CD4-positive, CD25-positive, alpha-beta regulatory T cell (primary cell): ENCODE measurements at regions not wholly inside any gene's neighbourhood (a gene's known extent, or its start where the extent isn't known, plus 50 kb on each side); places are given as distances from the start of the nearest gene placed in this dataset.

Experiments
- ATAC-seq, 2 donors: fragments of 150-1000 bp; cut with Tn5 transposase; one replicate each; pipeline ENCODE4 v1.10.0; 2021; ENCODE audit warnings: low read depth in 2 of 2, moderate number of reproducible peaks in 2 of 2, moderate library complexity in 1 of 2
- DNase-seq, 3 donors: peaks; one replicate each; pipeline versions ENCODE4 v3.0.0 to v3.0.0-alpha.2; 2012 to 2022; ENCODE audit warnings: mixed read lengths in 1 of 3
- H3K27ac ChIP-seq: one replicate; pipeline ENCODE4 v1.7.0; 2013; ENCODE audit warnings: mild to moderate bottlenecking, low read length; ENCODE audit not compliant: insufficient read depth, poor library complexity, severe bottlenecking
- H3K27me3 ChIP-seq: one replicate; pipeline ENCODE4 v1.7.0; 2013; ENCODE audit warnings: low read length; ENCODE audit not compliant: control insufficient read depth, insufficient read depth
- H3K36me3 ChIP-seq: one replicate; pipeline ENCODE4 v1.7.0; 2013; ENCODE audit warnings: mild to moderate bottlenecking, low read length, moderate library complexity; ENCODE audit not compliant: control insufficient read depth, insufficient read depth
- H3K4me1 ChIP-seq: 2 replicates; pipeline ENCODE4 v1.7.0; 2013; ENCODE audit warnings: mild to moderate bottlenecking, low read length; ENCODE audit not compliant: insufficient read depth, control insufficient read depth, poor library complexity, severe bottlenecking
- H3K4me3 ChIP-seq: one replicate; pipeline ENCODE4 v1.7.0; 2013; ENCODE audit warnings: low read depth, mild to moderate bottlenecking, low read length, moderate library complexity
- H3K9me3 ChIP-seq, 2 experiments: 1 replicate in 1 of 2; 2 replicates in 1 of 2; pipeline ENCODE4 v1.7.0; 2013; ENCODE audit warnings: low read length in 2 of 2, mild to moderate bottlenecking in 1 of 2, moderate library complexity in 1 of 2; ENCODE audit not compliant: control insufficient read depth in 2 of 2
- H3K27ac Mint-ChIP-seq, 3 donors: one replicate each; pipeline ENCODE4 v1.8.0; 2020 to 2022; ENCODE audit warnings: mild to moderate bottlenecking in 3 of 3, mixed read lengths in 3 of 3, moderate library complexity in 2 of 3
- H3K27me3 Mint-ChIP-seq: one replicate; pipeline ENCODE4 v1.8.0; 2022; ENCODE audit warnings: mild to moderate bottlenecking, mixed read lengths
- H3K36me3 Mint-ChIP-seq: one replicate; pipeline ENCODE4 v1.8.0; 2020; ENCODE audit warnings: mixed read lengths
- H3K4me1 Mint-ChIP-seq, 4 donors: one replicate each; pipeline ENCODE4 v1.8.0; 2020 to 2022; ENCODE audit warnings: mixed read lengths in 4 of 4, mild to moderate bottlenecking in 1 of 4
- H3K4me3 Mint-ChIP-seq, 4 donors: one replicate each; pipeline ENCODE4 v1.8.0; 2020 to 2022; ENCODE audit warnings: mild to moderate bottlenecking in 4 of 4, mixed read lengths in 4 of 4, moderate library complexity in 3 of 4
- H3K9me3 Mint-ChIP-seq, 7 donors: one replicate each; pipeline ENCODE4 v1.8.0; 2020 to 2022; ENCODE audit warnings: mixed read lengths in 7 of 7, mild to moderate bottlenecking in 3 of 7, moderate library complexity in 2 of 7

- no peak overlapping the region for H3K4me3 Mint-ChIP-seq
- H3K9me3 Mint-ChIP-seq = peaks cover 0 to 5% (median 2%) of the 10 kb centered on the region in 7 donors
- Histone ChIP-seq H3K9me3 (no peaks in the 10 kb centered on the region), H3K27me3 (no peaks in the 10 kb centered on the region), H3K27ac (no peak overlapping the region), H3K4me3 (no peak overlapping the region), H3K4me1 (no peaks in the 10 kb centered on the region), H3K36me3 (no peaks in the 10 kb centered on the region)
- H3K27me3 Mint-ChIP-seq = no peaks in the 10 kb centered on the region
- no peak overlapping the region for H3K27ac Mint-ChIP-seq
- DNase-seq (no peak), ATAC-seq (no peak)
- H3K4me1 Mint-ChIP-seq = no peaks in the 10 kb centered on the region
- no peaks in the 10 kb centered on the region for H3K36me3 Mint-ChIP-seq
These were observed 953.5 kb upstream of the INTU start for GRCh38 chr4:126679303-126679702.

- Histone ChIP-seq H3K27me3 (no peaks in the 10 kb centered on the region), H3K36me3 (no peaks in the 10 kb centered on the region), H3K4me3 (no peak overlapping the region), H3K27ac (no peak overlapping the region), H3K9me3 (no peaks in the 10 kb centered on the region), H3K4me1 (no peaks in the 10 kb centered on the region)
- ATAC-seq (no peak), DNase-seq (no peak)
- Mint-ChIP-seq H3K9me3 (peaks cover 0 to 4% (median under 1%) of the 10 kb centered on the region in 7 donors), H3K27me3 (no peaks in the 10 kb centered on the region), H3K4me1 (no peaks in the 10 kb centered on the region), H3K36me3 (no peaks in the 10 kb centered on the region), H3K4me3 (no peak overlapping the region), H3K27ac (no peak overlapping the region)
These were observed 950.5 kb upstream of the INTU start for GRCh38 chr4:126682250-126682649.

- no peak overlapping the region for H3K4me3 Mint-ChIP-seq
- no peaks in the 10 kb centered on the region for H3K9me3 ChIP-seq
- no peak overlapping the region for H3K27ac ChIP-seq
- no peak overlapping the region for H3K27ac Mint-ChIP-seq
- H3K36me3 ChIP-seq = no peaks in the 10 kb centered on the region
- H3K27me3 Mint-ChIP-seq = no peaks in the 10 kb centered on the region
- no peaks in the 10 kb centered on the region for H3K4me1 ChIP-seq
- H3K4me1 Mint-ChIP-seq = no peaks in the 10 kb centered on the region
- ATAC-seq = no peak
- H3K36me3 Mint-ChIP-seq = no peaks in the 10 kb centered on the region
- peaks cover 0 to 4% (median 0%) of the 10 kb centered on the region in 7 donors for H3K9me3 Mint-ChIP-seq
- H3K4me3 ChIP-seq = no peak overlapping the region
- no peaks in the 10 kb centered on the region for H3K27me3 ChIP-seq
- no peak for DNase-seq
These were observed 946.3 kb upstream of the INTU start for GRCh38 chr4:126686491-126686890.

GRCh38 chr4:126687655-126688358 is 945.0 kb upstream of the INTU start:
- no peaks in the 10 kb centered on the region for H3K4me1 Mint-ChIP-seq
- no peak overlapping the region for H3K4me3 Mint-ChIP-seq
- H3K36me3 Mint-ChIP-seq = no peaks in the 10 kb centered on the region

GRCh38 chr4:126691797-126692196 is 941.0 kb upstream of the INTU start:
- Histone ChIP-seq H3K36me3 (no peaks in the 10 kb centered on the region), H3K9me3 (no peaks in the 10 kb centered on the region), H3K27me3 (no peaks in the 10 kb centered on the region), H3K4me3 (no peak overlapping the region), H3K27ac (no peak overlapping the region), H3K4me1 (no peaks in the 10 kb centered on the region)
- Mint-ChIP-seq H3K27ac (no peak overlapping the region), H3K36me3 (no peaks in the 10 kb centered on the region), H3K4me1 (no peaks in the 10 kb centered on the region), H3K9me3 (peaks cover 0 to 9% (median 1%) of the 10 kb centered on the region in 7 donors), H3K4me3 (no peak overlapping the region), H3K27me3 (no peaks in the 10 kb centered on the region)
- ATAC-seq (no peak), DNase-seq (no peak)

More at GRCh38 chr4:126687655-126688358, 945.0 kb upstream of the INTU start:
- ATAC-seq (no peak), DNase-seq (no peak)
- Mint-ChIP-seq H3K9me3 (peaks cover 0 to 6% (median 0%) of the 10 kb centered on the region in 7 donors), H3K27ac (no peak overlapping the region), H3K27me3 (no peaks in the 10 kb centered on the region)
- Histone ChIP-seq H3K4me3 (no peak overlapping the region), H3K4me1 (no peaks in the 10 kb centered on the region), H3K36me3 (no peaks in the 10 kb centered on the region), H3K27ac (no peak overlapping the region), H3K27me3 (no peaks in the 10 kb centered on the region), H3K9me3 (no peaks in the 10 kb centered on the region)

- ATAC-seq (no peak), DNase-seq (no peak)
- H3K4me3 Mint-ChIP-seq = no peak overlapping the region
- Histone ChIP-seq H3K36me3 (no peaks in the 10 kb centered on the region), H3K4me1 (no peaks in the 10 kb centered on the region), H3K27ac (no peak overlapping the region), H3K4me3 (no peak overlapping the region), H3K9me3 (no peaks in the 10 kb centered on the region), H3K27me3 (no peaks in the 10 kb centered on the region)
- peaks cover 0 to 13% (median 2%) of the 10 kb centered on the region in 7 donors for H3K9me3 Mint-ChIP-seq
- H3K27me3 Mint-ChIP-seq = no peaks in the 10 kb centered on the region
- no peaks in the 10 kb centered on the region for H3K36me3 Mint-ChIP-seq
- H3K27ac Mint-ChIP-seq = no peak overlapping the region
- no peaks in the 10 kb centered on the region for H3K4me1 Mint-ChIP-seq
These were observed 935.0 kb upstream of the INTU start for GRCh38 chr4:126697748-126698147.

- Mint-ChIP-seq H3K9me3 (peaks cover 0 to 13% (median 2%) of the 10 kb centered on the region in 7 donors), H3K27me3 (no peaks in the 10 kb centered on the region), H3K4me1 (no peaks in the 10 kb centered on the region), H3K4me3 (no peak overlapping the region), H3K36me3 (no peaks in the 10 kb centered on the region), H3K27ac (no peak overlapping the region)
- H3K27ac ChIP-seq = no peak overlapping the region
- ATAC-seq = no peak
- H3K4me3 ChIP-seq = no peak overlapping the region
- no peaks in the 10 kb centered on the region for H3K4me1 ChIP-seq
- H3K27me3 ChIP-seq = no peaks in the 10 kb centered on the region
- H3K36me3 ChIP-seq = no peaks in the 10 kb centered on the region
- no peak for DNase-seq
- no peaks in the 10 kb centered on the region for H3K9me3 ChIP-seq
These were observed 934.5 kb upstream of the INTU start for GRCh38 chr4:126698224-126698623.

GRCh38 chr4:126701756-126702155 is 931.0 kb upstream of the INTU start:
- no peaks in the 10 kb centered on the region for H3K27me3 ChIP-seq
- H3K27me3 Mint-ChIP-seq = no peaks in the 10 kb centered on the region
- H3K9me3 Mint-ChIP-seq = peaks cover 0 to 12% (median 2%) of the 10 kb centered on the region in 7 donors
- no peaks in the 10 kb centered on the region for H3K36me3 Mint-ChIP-seq
- H3K4me3 Mint-ChIP-seq = no peak overlapping the region
- DNase-seq (no peak), ATAC-seq (no peak)
- no peak overlapping the region for H3K27ac Mint-ChIP-seq
- no peaks in the 10 kb centered on the region for H3K4me1 ChIP-seq
- no peaks in the 10 kb centered on the region for H3K4me1 Mint-ChIP-seq
- H3K9me3 ChIP-seq = no peaks in the 10 kb centered on the region
- H3K27ac ChIP-seq = no peak overlapping the region
- no peaks in the 10 kb centered on the region for H3K36me3 ChIP-seq
- H3K4me3 ChIP-seq = no peak overlapping the region
